Transverse colon (tissue), 4 donors: ENCODE measurements at regions not wholly inside any gene's neighbourhood (a gene's known extent, or its start where the extent isn't known, plus 50 kb on each side); places are given as distances from the start of the nearest gene placed in this dataset.

Source experiments
- EP300 ChIP-seq: sonication (generic); formaldehyde crosslinking; IDR thresholded peaks from one replicate; pipeline ENCODE4 v1.6.1; 2017; ENCODE audit warnings: antibody characterized with exemption, low read depth
- POLR2A ChIP-seq: fragments of 450-650 bp; IDR thresholded peaks from one replicate; pipeline ENCODE4 v1.6.1; 2016; ENCODE audit warnings: antibody characterized with exemption, mild to moderate bottlenecking, moderate library complexity
- POLR2AphosphoS5 ChIP-seq, 3 donors: sonication (generic); formaldehyde crosslinking; IDR thresholded peaks; one replicate each; pipeline ENCODE4 v1.6.1; 2016; ENCODE audit warnings: antibody characterized with exemption in 3 of 3
- TF ChIP-seq, protein P1 (sequence below), 5 experiments: fragments of 200-600 bp in 3 of 5; fragments of 450-650 bp in 2 of 5; sonication (generic) in 3 of 5; IDR thresholded peaks; 1 replicate in 2 of 5; 2 replicates in 3 of 5; pipeline ENCODE4 v1.5.1; 2016 to 2017; ENCODE audit warnings: antibody characterized with exemption in 5 of 5, inconsistent platforms in 3 of 5, mild to moderate bottlenecking in 2 of 5, moderate library complexity in 1 of 5

GRCh38 chr1:201639826-201640225, 100.9 kb downstream of the NAV1 start:
- TF ChIP-seq, protein P1, sequence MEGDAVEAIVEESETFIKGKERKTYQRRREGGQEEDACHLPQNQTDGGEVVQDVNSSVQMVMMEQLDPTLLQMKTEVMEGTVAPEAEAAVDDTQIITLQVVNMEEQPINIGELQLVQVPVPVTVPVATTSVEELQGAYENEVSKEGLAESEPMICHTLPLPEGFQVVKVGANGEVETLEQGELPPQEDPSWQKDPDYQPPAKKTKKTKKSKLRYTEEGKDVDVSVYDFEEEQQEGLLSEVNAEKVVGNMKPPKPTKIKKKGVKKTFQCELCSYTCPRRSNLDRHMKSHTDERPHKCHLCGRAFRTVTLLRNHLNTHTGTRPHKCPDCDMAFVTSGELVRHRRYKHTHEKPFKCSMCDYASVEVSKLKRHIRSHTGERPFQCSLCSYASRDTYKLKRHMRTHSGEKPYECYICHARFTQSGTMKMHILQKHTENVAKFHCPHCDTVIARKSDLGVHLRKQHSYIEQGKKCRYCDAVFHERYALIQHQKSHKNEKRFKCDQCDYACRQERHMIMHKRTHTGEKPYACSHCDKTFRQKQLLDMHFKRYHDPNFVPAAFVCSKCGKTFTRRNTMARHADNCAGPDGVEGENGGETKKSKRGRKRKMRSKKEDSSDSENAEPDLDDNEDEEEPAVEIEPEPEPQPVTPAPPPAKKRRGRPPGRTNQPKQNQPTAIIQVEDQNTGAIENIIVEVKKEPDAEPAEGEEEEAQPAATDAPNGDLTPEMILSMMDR (IDR thresholded peaks at IDR 0.05): no peak
- TF ChIP-seq POLR2A (no peak), POLR2AphosphoS5 (IDR thresholded peaks at IDR 0.05) (no peak), EP300 (no peak)
